ENCODE measurements at regions not wholly inside any gene's neighbourhood (a gene's known extent, or its start where the extent isn't known, plus 50 kb on each side); places are given as distances from the start of the nearest gene placed in this dataset.

- in situ Hi-C loops (cut with HindIII; ENCODE audit: low sequenced_read_pairs) = no loop called here
- no peak for DNase-seq (ENCODE audit: low spot score)
Measured at GRCh38 chr18:60870261-60871153, 462.7 kb upstream of the CDH20 start.

GRCh38 chr18:60872434-60872833, 460.8 kb upstream of the CDH20 start:
- in situ Hi-C loops (cut with HindIII; ENCODE audit: low sequenced_read_pairs) = no loop called here
- DNase-seq (ENCODE audit: low spot score) = no peak

- in situ Hi-C loops (cut with HindIII; ENCODE audit: low sequenced_read_pairs) = no loop called here
Measured at GRCh38 chr18:60873708-60874107, 459.5 kb upstream of the CDH20 start.

GRCh38 chr18:60875957-60876507, 457.2 kb upstream of the CDH20 start:
- in situ Hi-C loops (cut with HindIII; ENCODE audit: low sequenced_read_pairs) = no loop called here
- no peak for DNase-seq (ENCODE audit: low spot score)

More at GRCh38 chr18:60873708-60874107, 459.5 kb upstream of the CDH20 start:
- DNase-seq (ENCODE audit: low spot score) = no peak

- in situ Hi-C loops (cut with HindIII; ENCODE audit: low sequenced_read_pairs) = no loop called here
- DNase-seq (ENCODE audit: low spot score) = no peak
Measured at GRCh38 chr18:60880184-60880583, 453.0 kb upstream of the CDH20 start.

- no peak for DNase-seq (ENCODE audit: low spot score)
- in situ Hi-C loops (cut with HindIII; ENCODE audit: low sequenced_read_pairs) = no loop called here
Measured at GRCh38 chr18:60883587-60883986, 449.6 kb upstream of the CDH20 start.

- in situ Hi-C loops (cut with HindIII; ENCODE audit: low sequenced_read_pairs) = no loop called here
- DNase-seq (ENCODE audit: low spot score) = no peak
Measured at GRCh38 chr18:60888071-60888624, 445.1 kb upstream of the CDH20 start.

- in situ Hi-C loops (cut with HindIII; ENCODE audit: low sequenced_read_pairs) = no loop called here
Measured at GRCh38 chr18:60889442-60889841, 443.8 kb upstream of the CDH20 start.

GRCh38 chr18:60891936-60892335, 441.3 kb upstream of the CDH20 start:
- DNase-seq (ENCODE audit: low spot score) = no peak
- in situ Hi-C loops (cut with HindIII; ENCODE audit: low sequenced_read_pairs) = no loop called here

More at GRCh38 chr18:60889442-60889841, 443.8 kb upstream of the CDH20 start:
- DNase-seq (ENCODE audit: low spot score) = no peak

- DNase-seq (ENCODE audit: low spot score) = no peak
- in situ Hi-C loops (cut with HindIII; ENCODE audit: low sequenced_read_pairs) = no loop called here
Measured at GRCh38 chr18:60892441-60892840, 440.8 kb upstream of the CDH20 start.

- no peak for DNase-seq (ENCODE audit: low spot score)
- in situ Hi-C loops (cut with HindIII; ENCODE audit: low sequenced_read_pairs) = no loop called here
Measured at GRCh38 chr18:60892855-60893254, 440.4 kb upstream of the CDH20 start.

GRCh38 chr18:60893355-60894097, 439.7 kb upstream of the CDH20 start:
- DNase-seq (ENCODE audit: low spot score) = no peak
- in situ Hi-C loops (cut with HindIII; ENCODE audit: low sequenced_read_pairs) = no loop called here

GRCh38 chr18:60894254-60894945, 438.8 kb upstream of the CDH20 start:
- in situ Hi-C loops (cut with HindIII; ENCODE audit: low sequenced_read_pairs) = no loop called here
- DNase-seq (ENCODE audit: low spot score) = no peak

GRCh38 chr18:60895181-60895580, 438.0 kb upstream of the CDH20 start:
- no peak for DNase-seq (ENCODE audit: low spot score)
- in situ Hi-C loops (cut with HindIII; ENCODE audit: low sequenced_read_pairs) = no loop called here

- in situ Hi-C loops (cut with HindIII; ENCODE audit: low sequenced_read_pairs) = no loop called here
Measured at GRCh38 chr18:60898111-60898510, 435.1 kb upstream of the CDH20 start.

GRCh38 chr18:60905699-60906098, 427.5 kb upstream of the CDH20 start:
- in situ Hi-C loops (cut with HindIII; ENCODE audit: low sequenced_read_pairs) = no loop called here
- no peak for DNase-seq (ENCODE audit: low spot score)

More at GRCh38 chr18:60898111-60898510, 435.1 kb upstream of the CDH20 start:
- DNase-seq (ENCODE audit: low spot score) = no peak

GRCh38 chr18:60910534-60910933, 422.7 kb upstream of the CDH20 start:
- no peak for DNase-seq (ENCODE audit: low spot score)
- in situ Hi-C loops (cut with HindIII; ENCODE audit: low sequenced_read_pairs) = no loop called here

- in situ Hi-C loops (cut with HindIII; ENCODE audit: low sequenced_read_pairs) = no loop called here
- DNase-seq (ENCODE audit: low spot score) = no peak
Measured at GRCh38 chr18:60911504-60911903, 421.7 kb upstream of the CDH20 start.

- DNase-seq (ENCODE audit: low spot score) = no peak
- in situ Hi-C loops (cut with HindIII; ENCODE audit: low sequenced_read_pairs) = no loop called here
Measured at GRCh38 chr18:60915160-60915559, 418.1 kb upstream of the CDH20 start.
